ENCODE measurements at regions not wholly inside any gene's neighbourhood (a gene's known extent, or its start where the extent isn't known, plus 50 kb on each side); places are given as distances from the start of the nearest gene placed in this dataset.

DNA sequence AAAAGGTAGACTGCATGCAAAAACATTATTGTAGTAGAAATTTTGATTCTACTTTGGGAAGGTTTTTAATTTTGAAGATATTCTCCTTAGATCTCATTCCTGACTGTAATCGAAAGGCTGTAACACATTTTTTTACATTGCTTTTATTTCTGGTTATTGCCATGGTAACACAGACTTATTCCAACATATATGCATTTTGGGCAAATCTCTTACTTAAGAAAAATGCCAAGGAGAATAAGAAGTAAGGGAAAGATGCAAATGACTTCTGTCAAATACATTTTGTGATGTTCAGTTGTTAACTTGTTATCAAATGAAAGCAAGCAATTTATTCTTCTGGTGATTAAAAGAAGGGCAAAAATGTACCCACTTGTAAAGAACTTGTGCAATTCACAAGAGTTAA lies 267.5 kb downstream of the AASDHPPT start (continued):
- TF ChIP-seq, protein P1, sequence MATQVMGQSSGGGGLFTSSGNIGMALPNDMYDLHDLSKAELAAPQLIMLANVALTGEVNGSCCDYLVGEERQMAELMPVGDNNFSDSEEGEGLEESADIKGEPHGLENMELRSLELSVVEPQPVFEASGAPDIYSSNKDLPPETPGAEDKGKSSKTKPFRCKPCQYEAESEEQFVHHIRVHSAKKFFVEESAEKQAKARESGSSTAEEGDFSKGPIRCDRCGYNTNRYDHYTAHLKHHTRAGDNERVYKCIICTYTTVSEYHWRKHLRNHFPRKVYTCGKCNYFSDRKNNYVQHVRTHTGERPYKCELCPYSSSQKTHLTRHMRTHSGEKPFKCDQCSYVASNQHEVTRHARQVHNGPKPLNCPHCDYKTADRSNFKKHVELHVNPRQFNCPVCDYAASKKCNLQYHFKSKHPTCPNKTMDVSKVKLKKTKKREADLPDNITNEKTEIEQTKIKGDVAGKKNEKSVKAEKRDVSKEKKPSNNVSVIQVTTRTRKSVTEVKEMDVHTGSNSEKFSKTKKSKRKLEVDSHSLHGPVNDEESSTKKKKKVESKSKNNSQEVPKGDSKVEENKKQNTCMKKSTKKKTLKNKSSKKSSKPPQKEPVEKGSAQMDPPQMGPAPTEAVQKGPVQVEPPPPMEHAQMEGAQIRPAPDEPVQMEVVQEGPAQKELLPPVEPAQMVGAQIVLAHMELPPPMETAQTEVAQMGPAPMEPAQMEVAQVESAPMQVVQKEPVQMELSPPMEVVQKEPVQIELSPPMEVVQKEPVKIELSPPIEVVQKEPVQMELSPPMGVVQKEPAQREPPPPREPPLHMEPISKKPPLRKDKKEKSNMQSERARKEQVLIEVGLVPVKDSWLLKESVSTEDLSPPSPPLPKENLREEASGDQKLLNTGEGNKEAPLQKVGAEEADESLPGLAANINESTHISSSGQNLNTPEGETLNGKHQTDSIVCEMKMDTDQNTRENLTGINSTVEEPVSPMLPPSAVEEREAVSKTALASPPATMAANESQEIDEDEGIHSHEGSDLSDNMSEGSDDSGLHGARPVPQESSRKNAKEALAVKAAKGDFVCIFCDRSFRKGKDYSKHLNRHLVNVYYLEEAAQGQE (IDR thresholded peaks at IDR 0.05): no peak
- TF ChIP-seq RAD21 (IDR thresholded peaks at IDR 0.05) (no peak), SP1 (IDR thresholded peaks at IDR 0.05) (no peak)

DNA sequence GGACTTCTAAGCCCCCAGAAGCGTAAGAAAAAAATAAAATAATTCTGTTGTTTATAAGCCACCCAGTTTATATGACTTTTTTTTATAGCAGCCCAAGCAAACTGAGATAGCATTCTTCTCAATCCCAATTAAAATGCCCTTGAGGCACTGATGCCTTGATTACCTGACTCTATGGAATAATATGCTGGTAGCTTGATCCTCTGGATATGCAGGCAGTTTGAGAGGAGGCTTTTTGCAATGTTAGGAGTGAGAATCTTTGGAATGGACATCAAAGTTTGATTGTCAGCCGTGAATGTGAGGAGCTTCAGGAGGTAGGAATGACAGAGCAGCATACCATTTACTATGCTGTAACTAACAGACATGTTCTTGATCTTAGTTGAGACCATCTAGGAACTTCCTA lies 275.6 kb downstream of the AASDHPPT start:
- 73% methylated on average over 2 of the region's 2 CpGs for WGBS
- DNase-seq (ENCODE audit: low spot score): no peak

DNA sequence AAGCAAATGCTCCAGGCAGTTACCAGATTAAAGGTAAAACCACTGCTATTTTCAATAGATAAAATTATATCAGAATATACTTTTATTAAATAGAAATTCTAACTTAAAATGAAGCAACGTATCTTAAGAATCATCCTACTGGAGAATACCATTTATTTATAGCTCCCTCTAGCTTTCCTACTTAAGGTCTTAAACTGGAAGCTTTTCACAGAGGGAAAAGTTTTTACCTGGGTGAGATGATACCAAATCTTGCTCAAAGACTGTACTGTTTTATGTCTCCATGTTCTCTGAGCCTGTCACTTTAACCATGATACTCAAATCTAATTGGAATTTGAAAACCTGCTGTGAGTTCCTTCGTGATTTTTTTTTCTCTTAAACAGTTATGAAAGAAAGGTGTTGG lies 291.8 kb downstream of the AASDHPPT start:
- Histone ChIP-seq H3K9ac (ENCODE audit: low read depth in 1 of 2, low read length in 2 of 2) (no peak overlapping the region), H3K27me3 (ENCODE audit: control insufficient read depth in 4 of 4, insufficient read depth in 4 of 4, low read length in 3 of 4) (no peaks in the 10 kb centered on the region), H3K4me3 (ENCODE audit: low read depth in 1 of 3, low read length in 3 of 3) (no peak overlapping the region), H3K4me1 (ENCODE audit: control insufficient read depth in 4 of 4, insufficient read depth in 4 of 4, low read length in 3 of 4) (no peaks in the 10 kb centered on the region), H3K27ac (ENCODE audit: low read depth in 1 of 2, low read length in 2 of 2) (no peak overlapping the region), H3K36me3 (ENCODE audit: control insufficient read depth in 4 of 4, insufficient read depth in 3 of 4, low read depth in 1 of 4, low read length in 3 of 4) (no peaks in the 10 kb centered on the region), H3K9me3 (ENCODE audit: control insufficient read depth in 4 of 4, low read length in 3 of 4) (no peaks in the 10 kb centered on the region)
- DNase-seq (ENCODE audit: low spot score): no peak
- WGBS: 47% methylated on average over 2 of the region's 2 CpGs
- TF ChIP-seq FOXA1 (IDR thresholded peaks at IDR 0.05) (no peak), FOXA2 (IDR thresholded peaks at IDR 0.05) (no peak), GABPA (IDR thresholded peaks at IDR 0.05 in 1 of 2, conservative IDR thresholded peaks at IDR 0.05 in 1 of 2) (no peak), HNF4G (IDR thresholded peaks at IDR 0.05) (no peak), RAD21 (IDR thresholded peaks at IDR 0.05) (no peak), HNF4A (conservative IDR thresholded peaks at IDR 0.05) (no peak), NR2F2 (IDR thresholded peaks at IDR 0.05) (no peak), JUND (IDR thresholded peaks at IDR 0.05) (no peak)
- TF ChIP-seq, protein P1 (IDR thresholded peaks at IDR 0.05): no peak
- TF ChIP-seq, protein P2, sequence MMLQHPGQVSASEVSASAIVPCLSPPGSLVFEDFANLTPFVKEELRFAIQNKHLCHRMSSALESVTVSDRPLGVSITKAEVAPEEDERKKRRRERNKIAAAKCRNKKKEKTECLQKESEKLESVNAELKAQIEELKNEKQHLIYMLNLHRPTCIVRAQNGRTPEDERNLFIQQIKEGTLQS (IDR thresholded peaks at IDR 0.05): no peak
- TF ChIP-seq, protein P3, sequence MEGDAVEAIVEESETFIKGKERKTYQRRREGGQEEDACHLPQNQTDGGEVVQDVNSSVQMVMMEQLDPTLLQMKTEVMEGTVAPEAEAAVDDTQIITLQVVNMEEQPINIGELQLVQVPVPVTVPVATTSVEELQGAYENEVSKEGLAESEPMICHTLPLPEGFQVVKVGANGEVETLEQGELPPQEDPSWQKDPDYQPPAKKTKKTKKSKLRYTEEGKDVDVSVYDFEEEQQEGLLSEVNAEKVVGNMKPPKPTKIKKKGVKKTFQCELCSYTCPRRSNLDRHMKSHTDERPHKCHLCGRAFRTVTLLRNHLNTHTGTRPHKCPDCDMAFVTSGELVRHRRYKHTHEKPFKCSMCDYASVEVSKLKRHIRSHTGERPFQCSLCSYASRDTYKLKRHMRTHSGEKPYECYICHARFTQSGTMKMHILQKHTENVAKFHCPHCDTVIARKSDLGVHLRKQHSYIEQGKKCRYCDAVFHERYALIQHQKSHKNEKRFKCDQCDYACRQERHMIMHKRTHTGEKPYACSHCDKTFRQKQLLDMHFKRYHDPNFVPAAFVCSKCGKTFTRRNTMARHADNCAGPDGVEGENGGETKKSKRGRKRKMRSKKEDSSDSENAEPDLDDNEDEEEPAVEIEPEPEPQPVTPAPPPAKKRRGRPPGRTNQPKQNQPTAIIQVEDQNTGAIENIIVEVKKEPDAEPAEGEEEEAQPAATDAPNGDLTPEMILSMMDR (IDR thresholded peaks at IDR 0.05; ENCODE audit: low read depth, low read length, missing input control): no peak
- TF ChIP-seq, protein P4, sequence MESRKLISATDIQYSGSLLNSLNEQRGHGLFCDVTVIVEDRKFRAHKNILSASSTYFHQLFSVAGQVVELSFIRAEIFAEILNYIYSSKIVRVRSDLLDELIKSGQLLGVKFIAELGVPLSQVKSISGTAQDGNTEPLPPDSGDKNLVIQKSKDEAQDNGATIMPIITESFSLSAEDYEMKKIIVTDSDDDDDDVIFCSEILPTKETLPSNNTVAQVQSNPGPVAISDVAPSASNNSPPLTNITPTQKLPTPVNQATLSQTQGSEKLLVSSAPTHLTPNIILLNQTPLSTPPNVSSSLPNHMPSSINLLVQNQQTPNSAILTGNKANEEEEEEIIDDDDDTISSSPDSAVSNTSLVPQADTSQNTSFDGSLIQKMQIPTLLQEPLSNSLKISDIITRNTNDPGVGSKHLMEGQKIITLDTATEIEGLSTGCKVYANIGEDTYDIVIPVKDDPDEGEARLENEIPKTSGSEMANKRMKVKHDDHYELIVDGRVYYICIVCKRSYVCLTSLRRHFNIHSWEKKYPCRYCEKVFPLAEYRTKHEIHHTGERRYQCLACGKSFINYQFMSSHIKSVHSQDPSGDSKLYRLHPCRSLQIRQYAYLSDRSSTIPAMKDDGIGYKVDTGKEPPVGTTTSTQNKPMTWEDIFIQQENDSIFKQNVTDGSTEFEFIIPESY (IDR thresholded peaks at IDR 0.05): no peak
- TF ChIP-seq, protein P5, sequence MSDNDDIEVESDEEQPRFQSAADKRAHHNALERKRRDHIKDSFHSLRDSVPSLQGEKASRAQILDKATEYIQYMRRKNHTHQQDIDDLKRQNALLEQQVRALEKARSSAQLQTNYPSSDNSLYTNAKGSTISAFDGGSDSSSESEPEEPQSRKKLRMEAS (IDR thresholded peaks at IDR 0.05): no peak

More for the DNA sequence above, 275.6 kb downstream of the AASDHPPT start:
- H3K4me3 ChIP-seq (ENCODE audit: low read depth in 1 of 3, low read length in 3 of 3): no peak overlapping the region
- H3K36me3 ChIP-seq (ENCODE audit: control insufficient read depth in 4 of 4, insufficient read depth in 3 of 4, low read depth in 1 of 4, low read length in 3 of 4): no peaks in the 10 kb centered on the region
- no peaks in the 10 kb centered on the region for H3K4me1 ChIP-seq (ENCODE audit: control insufficient read depth in 4 of 4, insufficient read depth in 4 of 4, low read length in 3 of 4)
- H3K27ac ChIP-seq (ENCODE audit: low read depth in 1 of 2, low read length in 2 of 2): no peak overlapping the region
- no peaks in the 10 kb centered on the region for H3K27me3 ChIP-seq (ENCODE audit: control insufficient read depth in 4 of 4, insufficient read depth in 4 of 4, low read length in 3 of 4)
- TF ChIP-seq SP1 (IDR thresholded peaks at IDR 0.05): no peak
- no peak for TF ChIP-seq TAF1 (conservative IDR thresholded peaks at IDR 0.05)
- no peak for TF ChIP-seq HNF4G (IDR thresholded peaks at IDR 0.05)
- no peak for TF ChIP-seq FOXA2 (IDR thresholded peaks at IDR 0.05)
- TF ChIP-seq FOXA1 (IDR thresholded peaks at IDR 0.05): no peak
- TF ChIP-seq, protein P2 (IDR thresholded peaks at IDR 0.05): no peak
- TF ChIP-seq JUND (IDR thresholded peaks at IDR 0.05): no peak
- no peak for TF ChIP-seq YY1 (IDR thresholded peaks at IDR 0.05)
- TF ChIP-seq RAD21 (IDR thresholded peaks at IDR 0.05): no peak
- TF ChIP-seq, protein P5 (IDR thresholded peaks at IDR 0.05): no peak
- H3K9me3 ChIP-seq (ENCODE audit: control insufficient read depth in 4 of 4, low read length in 3 of 4): peaks cover 0 to 4% (median 1%) of the 10 kb centered on the region in 4 donors
- no peak overlapping the region for H3K9ac ChIP-seq (ENCODE audit: low read depth in 1 of 2, low read length in 2 of 2)
